ENCODE measurements at regions not wholly inside any gene's neighbourhood (a gene's known extent, or its start where the extent isn't known, plus 50 kb on each side); places are given as distances from the start of the nearest gene placed in this dataset.

DNA sequence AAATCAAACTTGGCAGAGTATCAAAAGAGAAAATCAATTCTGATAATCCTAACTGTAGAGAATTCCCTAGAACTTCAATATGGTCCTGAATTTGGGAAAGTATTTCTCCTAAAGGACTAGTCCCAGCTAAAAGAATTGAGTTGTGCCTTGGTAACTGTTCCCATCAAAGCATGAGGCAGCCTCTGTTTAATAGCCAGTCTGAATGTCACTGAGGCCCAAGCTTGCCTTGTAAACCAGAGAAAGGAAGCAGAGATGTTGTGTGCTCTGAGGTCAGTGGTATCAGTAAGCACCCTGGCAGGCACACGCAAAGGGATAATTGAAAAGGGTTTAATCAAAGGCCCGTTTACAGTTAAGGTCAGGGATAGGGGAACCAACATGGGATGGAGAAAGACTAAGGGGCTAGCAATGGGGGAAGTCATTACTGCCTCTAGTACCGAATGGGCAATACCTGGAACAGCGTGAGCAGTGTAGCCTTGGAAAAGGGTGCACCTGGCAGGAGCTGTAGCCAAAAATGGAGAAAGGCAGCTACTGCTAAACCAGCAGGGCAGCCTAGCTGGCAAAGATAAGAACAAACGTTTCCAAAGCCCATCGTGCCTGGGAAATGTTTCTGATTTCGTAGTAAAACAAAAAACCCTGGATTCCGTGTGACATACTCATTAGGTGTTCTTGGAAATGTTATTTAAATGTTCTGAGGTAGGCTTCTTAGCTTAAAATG, 635.5 kb downstream of the PLPP3 start:
- no peaks in the 10 kb centered on the region for H3K9me3 Mint-ChIP-seq (ENCODE audit: low read depth)
- no peaks in the 10 kb centered on the region for H3K4me1 Mint-ChIP-seq (ENCODE audit: low read depth)
- no peak for DNase-seq (ENCODE audit: low spot score)
- H3K27me3 Mint-ChIP-seq (ENCODE audit: low read depth) = no peaks in the 10 kb centered on the region
- TF ChIP-seq, protein P1, sequence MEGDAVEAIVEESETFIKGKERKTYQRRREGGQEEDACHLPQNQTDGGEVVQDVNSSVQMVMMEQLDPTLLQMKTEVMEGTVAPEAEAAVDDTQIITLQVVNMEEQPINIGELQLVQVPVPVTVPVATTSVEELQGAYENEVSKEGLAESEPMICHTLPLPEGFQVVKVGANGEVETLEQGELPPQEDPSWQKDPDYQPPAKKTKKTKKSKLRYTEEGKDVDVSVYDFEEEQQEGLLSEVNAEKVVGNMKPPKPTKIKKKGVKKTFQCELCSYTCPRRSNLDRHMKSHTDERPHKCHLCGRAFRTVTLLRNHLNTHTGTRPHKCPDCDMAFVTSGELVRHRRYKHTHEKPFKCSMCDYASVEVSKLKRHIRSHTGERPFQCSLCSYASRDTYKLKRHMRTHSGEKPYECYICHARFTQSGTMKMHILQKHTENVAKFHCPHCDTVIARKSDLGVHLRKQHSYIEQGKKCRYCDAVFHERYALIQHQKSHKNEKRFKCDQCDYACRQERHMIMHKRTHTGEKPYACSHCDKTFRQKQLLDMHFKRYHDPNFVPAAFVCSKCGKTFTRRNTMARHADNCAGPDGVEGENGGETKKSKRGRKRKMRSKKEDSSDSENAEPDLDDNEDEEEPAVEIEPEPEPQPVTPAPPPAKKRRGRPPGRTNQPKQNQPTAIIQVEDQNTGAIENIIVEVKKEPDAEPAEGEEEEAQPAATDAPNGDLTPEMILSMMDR (IDR thresholded peaks at IDR 0.05) = no peak
- H3K36me3 Mint-ChIP-seq (ENCODE audit: low read depth) = no peaks in the 10 kb centered on the region
- H3K27ac Mint-ChIP-seq (ENCODE audit: unreplicated experiment) = no peak overlapping the region
- no peak overlapping the region for H3K4me3 Mint-ChIP-seq (ENCODE audit: unreplicated experiment)

DNA sequence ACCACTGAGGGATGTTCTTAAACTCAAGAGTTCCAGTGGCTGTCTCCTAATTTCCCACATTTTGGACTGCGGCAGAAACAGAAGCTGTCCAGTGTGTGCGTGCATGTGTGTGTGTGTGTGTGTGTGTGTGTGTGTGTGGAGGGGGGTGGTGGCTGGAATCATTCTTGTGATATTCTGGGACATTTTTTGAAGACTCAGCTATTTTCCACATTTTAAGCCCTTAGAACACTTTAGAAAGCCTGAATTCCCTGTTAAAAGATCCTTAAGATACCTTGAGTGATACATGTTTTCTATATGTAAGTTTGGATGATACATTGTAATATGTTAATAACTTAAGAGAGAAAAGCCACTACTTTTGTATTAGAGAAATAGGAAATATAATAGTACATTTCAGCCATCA, 636.4 kb downstream of the PLPP3 start:
- Mint-ChIP-seq H3K27me3 (ENCODE audit: low read depth) (no peaks in the 10 kb centered on the region), H3K4me1 (ENCODE audit: low read depth) (no peaks in the 10 kb centered on the region), H3K27ac (ENCODE audit: unreplicated experiment) (no peak overlapping the region), H3K4me3 (ENCODE audit: unreplicated experiment) (no peak overlapping the region), H3K9me3 (ENCODE audit: low read depth) (no peaks in the 10 kb centered on the region), H3K36me3 (ENCODE audit: low read depth) (no peaks in the 10 kb centered on the region)
- TF ChIP-seq, protein P1 (IDR thresholded peaks at IDR 0.05) = no peak
- DNase-seq (ENCODE audit: low spot score) = no peak

DNA sequence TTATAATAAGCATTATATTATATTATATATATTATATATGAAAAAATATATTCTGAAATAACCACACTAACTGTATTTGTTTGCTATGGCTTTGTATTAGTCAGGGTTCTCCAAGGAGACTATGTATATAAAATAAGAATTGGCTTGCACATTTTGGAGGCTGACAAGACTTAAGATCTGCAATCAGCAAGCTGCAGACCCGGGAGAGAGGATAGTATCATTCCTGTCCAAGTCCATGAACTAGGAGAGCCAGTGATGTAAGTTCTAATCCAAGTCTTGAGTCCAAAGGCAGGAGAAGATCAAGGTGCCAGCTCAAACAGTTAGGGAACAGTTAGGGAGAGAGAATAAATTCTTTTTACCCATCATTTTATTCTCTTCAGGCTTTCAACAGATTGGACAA, 639.5 kb downstream of the PLPP3 start:
- no peak for DNase-seq (ENCODE audit: low spot score)
- Mint-ChIP-seq H3K27me3 (ENCODE audit: low read depth) (no peaks in the 10 kb centered on the region), H3K36me3 (ENCODE audit: low read depth) (no peaks in the 10 kb centered on the region), H3K9me3 (ENCODE audit: low read depth) (peaks cover 9% of the 10 kb centered on the region), H3K4me1 (ENCODE audit: low read depth) (no peaks in the 10 kb centered on the region), H3K27ac (ENCODE audit: unreplicated experiment) (no peak overlapping the region), H3K4me3 (ENCODE audit: unreplicated experiment) (no peak overlapping the region)
- TF ChIP-seq, protein P1 (IDR thresholded peaks at IDR 0.05) = no peak

DNA sequence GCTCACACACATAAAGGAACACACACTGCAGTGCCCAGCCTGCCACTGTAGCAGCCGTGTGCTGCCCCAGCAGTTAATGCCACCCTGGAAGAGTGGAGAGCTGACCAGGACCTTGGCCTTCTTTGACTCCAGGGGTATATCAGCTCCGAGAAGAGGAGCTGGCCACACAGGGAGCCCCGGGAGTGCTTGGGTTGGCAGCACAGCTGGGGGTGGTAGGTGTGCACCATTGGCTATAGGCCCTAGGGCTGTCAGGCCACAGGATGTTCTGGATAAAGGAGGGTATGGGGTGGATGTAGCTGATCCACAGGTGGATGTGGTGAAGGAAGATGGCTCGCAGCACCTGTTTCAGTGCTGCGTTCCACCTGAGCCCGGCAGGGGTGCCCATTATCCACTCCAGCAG, 640.5 kb downstream of the PLPP3 start:
- DNase-seq (ENCODE audit: low spot score) = peak; percentile 52
- TF ChIP-seq, protein P1 (IDR thresholded peaks at IDR 0.05) = no peak
- Mint-ChIP-seq H3K9me3 (ENCODE audit: low read depth) (peaks cover 15% of the 10 kb centered on the region), H3K4me3 (ENCODE audit: unreplicated experiment) (no peak overlapping the region), H3K4me1 (ENCODE audit: low read depth) (no peaks in the 10 kb centered on the region), H3K27me3 (ENCODE audit: low read depth) (no peaks in the 10 kb centered on the region), H3K36me3 (ENCODE audit: low read depth) (peaks cover 3% of the 10 kb centered on the region), H3K27ac (ENCODE audit: unreplicated experiment) (no peak overlapping the region)

DNA sequence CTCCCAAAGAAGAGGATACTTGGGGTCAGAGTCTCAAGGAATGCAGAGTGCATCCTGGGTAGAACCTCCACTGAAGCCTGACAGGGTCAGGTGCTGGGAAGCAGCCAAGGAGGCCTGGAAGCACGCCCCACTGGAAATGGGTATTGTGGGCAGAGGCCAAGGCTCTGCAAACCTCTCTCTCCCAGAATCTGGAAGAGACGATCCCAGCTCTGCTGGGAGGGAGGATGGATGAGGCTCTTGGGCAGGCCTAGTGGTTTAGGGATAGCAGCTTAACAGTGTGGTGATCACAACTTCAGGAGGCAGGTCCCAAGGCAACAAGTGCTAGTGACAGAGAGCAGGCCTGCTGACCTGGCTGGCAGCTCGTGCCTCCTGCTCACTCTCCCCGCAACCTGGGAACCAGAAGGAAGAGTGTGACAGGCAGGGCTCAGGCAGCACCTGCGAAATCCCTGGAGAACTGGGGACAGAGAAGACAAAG, 641.0 kb downstream of the PLPP3 start:
- Mint-ChIP-seq H3K27ac (ENCODE audit: unreplicated experiment) (no peak overlapping the region), H3K4me3 (ENCODE audit: unreplicated experiment) (no peak overlapping the region), H3K27me3 (ENCODE audit: low read depth) (no peaks in the 10 kb centered on the region), H3K9me3 (ENCODE audit: low read depth) (peaks cover 15% of the 10 kb centered on the region), H3K4me1 (ENCODE audit: low read depth) (no peaks in the 10 kb centered on the region), H3K36me3 (ENCODE audit: low read depth) (peaks cover 3% of the 10 kb centered on the region)
- TF ChIP-seq, protein P1 (IDR thresholded peaks at IDR 0.05) = no peak
- DNase-seq (ENCODE audit: low spot score) = no peak

Data from chondrocyte (in vitro differentiated cells).